Neural progenitor cell (in vitro differentiated cells): ENCODE measurements at regions not wholly inside any gene's neighbourhood (a gene's known extent, or its start where the extent isn't known, plus 50 kb on each side); places are given as distances from the start of the nearest gene placed in this dataset.

Source experiments
- DNase-seq: peaks from one replicate; pipeline ENCODE4 v3.0.0-alpha.2; 2016; ENCODE audit warnings: low spot score
- H2AFZ ChIP-seq: fragments of 200-600 bp; sonication (generic); replicated peaks from 2 replicates; pipeline ENCODE4 v1.6.1; 2016; ENCODE audit warnings: antibody characterized with exemption
- H3F3A ChIP-seq: fragments of 200-600 bp; sonication (generic); 2 replicates; pipeline ENCODE4 v1.6.1; 2016; ENCODE audit warnings: antibody characterized with exemption, low read depth
- H3K27ac ChIP-seq: fragments of 200-600 bp; sonication (generic); 2 replicates; pipeline ENCODE4 v1.5.1; 2016; ENCODE audit warnings: mild to moderate bottlenecking
- H3K27me3 ChIP-seq: fragments of 200-600 bp; sonication (generic); 2 replicates; pipeline ENCODE4 v1.6.1; 2016; ENCODE audit warnings: mild to moderate bottlenecking, moderate library complexity
- H3K36me3 ChIP-seq: fragments of 200-600 bp; sonication (generic); 2 replicates; pipeline ENCODE4 v1.5.1; 2016
- H3K4me1 ChIP-seq: fragments of 200-600 bp; sonication (generic); 2 replicates; pipeline ENCODE4 v1.6.1; 2016; ENCODE audit warnings: mixed run types
- H3K4me2 ChIP-seq: fragments of 200-600 bp; sonication (generic); 2 replicates; pipeline ENCODE4 v1.6.1; 2016
- H3K4me3 ChIP-seq: fragments of 200-600 bp; sonication (generic); 2 replicates; pipeline ENCODE4 v1.5.1; 2016
- H3K79me2 ChIP-seq: fragments of 200-600 bp; sonication (generic); 2 replicates; pipeline ENCODE4 v1.6.1; 2016; ENCODE audit warnings: low read depth
- H3K9ac ChIP-seq: fragments of 200-600 bp; sonication (generic); 2 replicates; pipeline ENCODE4 v1.6.1; 2016
- H3K9me3 ChIP-seq: fragments of 200-600 bp; sonication (generic); 2 replicates; pipeline ENCODE4 v1.5.1; 2016; ENCODE audit warnings: low read depth
- H4K20me1 ChIP-seq: fragments of 200-600 bp; sonication (generic); 2 replicates; pipeline ENCODE4 v1.6.1; 2016; ENCODE audit warnings: low read depth
- H3K27ac Mint-ChIP-seq: 3 replicates; pipeline ENCODE4 v1.8.0; 2021; ENCODE audit warnings: mixed read lengths
- H3K27me3 Mint-ChIP-seq: 2 replicates; pipeline ENCODE4 v1.8.0; 2022; ENCODE audit warnings: low read depth, mild to moderate bottlenecking, inconsistent platforms, moderate library complexity, mixed read lengths; ENCODE audit not compliant: insufficient read depth
- H3K36me3 Mint-ChIP-seq: 3 replicates; pipeline ENCODE4 v1.8.0; 2021; ENCODE audit warnings: mixed read lengths
- H3K4me1 Mint-ChIP-seq: 3 replicates; pipeline ENCODE4 v1.8.0; 2021; ENCODE audit warnings: mixed read lengths
- H3K4me3 Mint-ChIP-seq: 3 replicates; pipeline ENCODE4 v1.8.0; 2021; ENCODE audit warnings: mild to moderate bottlenecking, moderate library complexity, mixed read lengths
- H3K9me3 Mint-ChIP-seq: 3 replicates; pipeline ENCODE4 v1.8.0; 2020; ENCODE audit warnings: mixed read lengths
- EZH2 ChIP-seq: fragments of 200-600 bp; sonication (generic); IDR thresholded peaks from 2 replicates; pipeline ENCODE4 v1.6.1; 2017; ENCODE audit warnings: antibody characterized with exemption, mild to moderate bottlenecking, moderate library complexity
- EZH2phosphoT487 ChIP-seq: fragments of 200-600 bp; sonication (generic); IDR thresholded peaks from 2 replicates; pipeline ENCODE4 v1.6.1; 2017; ENCODE audit warnings: antibody characterized with exemption
- TF ChIP-seq, protein P1 (sequence below): fragments of 200-600 bp; sonication (generic); IDR thresholded peaks from 2 replicates; pipeline ENCODE4 v1.5.1; 2017; ENCODE audit warnings: antibody characterized with exemption, mild to moderate bottlenecking

DNA sequence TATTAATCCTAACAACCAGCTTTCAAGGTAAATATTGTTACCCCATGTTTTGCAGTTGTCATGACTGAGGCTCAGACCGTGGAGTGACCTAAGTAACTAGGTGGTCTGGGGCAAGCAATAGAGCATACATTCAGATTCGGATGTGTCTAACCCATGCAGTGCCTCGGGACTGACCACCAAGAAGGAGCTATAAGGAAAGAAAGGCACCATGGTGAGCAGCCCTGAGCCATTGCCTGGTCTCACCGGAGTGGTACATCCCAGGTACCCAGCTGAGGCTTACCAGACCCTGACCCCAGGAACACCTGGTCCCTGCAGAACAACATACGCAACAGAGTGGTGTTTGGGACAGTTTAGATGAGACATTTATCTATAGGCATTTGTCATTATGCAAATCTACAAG lies 175.5 kb upstream of the ZMIZ1 start:
- Histone ChIP-seq H4K20me1 (no peaks in the 10 kb centered on the region), H3K4me3 (no peak overlapping the region), H3F3A (no peaks in the 10 kb centered on the region), H3K27me3 (no peaks in the 10 kb centered on the region), H2AFZ (no peak overlapping the region), H3K4me2 (no peak overlapping the region), H3K9ac (no peak overlapping the region), H3K36me3 (no peaks in the 10 kb centered on the region), H3K4me1 (peaks cover 19% of the 10 kb centered on the region), H3K9me3 (no peaks in the 10 kb centered on the region), H3K27ac (no peak overlapping the region), H3K79me2 (no peaks in the 10 kb centered on the region)
- no peak for DNase-seq
- peaks cover 17% of the 10 kb centered on the region for H3K27me3 Mint-ChIP-seq
- TF ChIP-seq, protein P1, sequence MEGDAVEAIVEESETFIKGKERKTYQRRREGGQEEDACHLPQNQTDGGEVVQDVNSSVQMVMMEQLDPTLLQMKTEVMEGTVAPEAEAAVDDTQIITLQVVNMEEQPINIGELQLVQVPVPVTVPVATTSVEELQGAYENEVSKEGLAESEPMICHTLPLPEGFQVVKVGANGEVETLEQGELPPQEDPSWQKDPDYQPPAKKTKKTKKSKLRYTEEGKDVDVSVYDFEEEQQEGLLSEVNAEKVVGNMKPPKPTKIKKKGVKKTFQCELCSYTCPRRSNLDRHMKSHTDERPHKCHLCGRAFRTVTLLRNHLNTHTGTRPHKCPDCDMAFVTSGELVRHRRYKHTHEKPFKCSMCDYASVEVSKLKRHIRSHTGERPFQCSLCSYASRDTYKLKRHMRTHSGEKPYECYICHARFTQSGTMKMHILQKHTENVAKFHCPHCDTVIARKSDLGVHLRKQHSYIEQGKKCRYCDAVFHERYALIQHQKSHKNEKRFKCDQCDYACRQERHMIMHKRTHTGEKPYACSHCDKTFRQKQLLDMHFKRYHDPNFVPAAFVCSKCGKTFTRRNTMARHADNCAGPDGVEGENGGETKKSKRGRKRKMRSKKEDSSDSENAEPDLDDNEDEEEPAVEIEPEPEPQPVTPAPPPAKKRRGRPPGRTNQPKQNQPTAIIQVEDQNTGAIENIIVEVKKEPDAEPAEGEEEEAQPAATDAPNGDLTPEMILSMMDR = no peak
- TF ChIP-seq EZH2 (no peak), EZH2phosphoT487 (no peak)
- no peak overlapping the region for H3K4me3 Mint-ChIP-seq
- H3K4me1 Mint-ChIP-seq = peaks cover 27% of the 10 kb centered on the region
- no peaks in the 10 kb centered on the region for H3K36me3 Mint-ChIP-seq
- no peaks in the 10 kb centered on the region for H3K9me3 Mint-ChIP-seq
- H3K27ac Mint-ChIP-seq = no peak overlapping the region

DNA sequence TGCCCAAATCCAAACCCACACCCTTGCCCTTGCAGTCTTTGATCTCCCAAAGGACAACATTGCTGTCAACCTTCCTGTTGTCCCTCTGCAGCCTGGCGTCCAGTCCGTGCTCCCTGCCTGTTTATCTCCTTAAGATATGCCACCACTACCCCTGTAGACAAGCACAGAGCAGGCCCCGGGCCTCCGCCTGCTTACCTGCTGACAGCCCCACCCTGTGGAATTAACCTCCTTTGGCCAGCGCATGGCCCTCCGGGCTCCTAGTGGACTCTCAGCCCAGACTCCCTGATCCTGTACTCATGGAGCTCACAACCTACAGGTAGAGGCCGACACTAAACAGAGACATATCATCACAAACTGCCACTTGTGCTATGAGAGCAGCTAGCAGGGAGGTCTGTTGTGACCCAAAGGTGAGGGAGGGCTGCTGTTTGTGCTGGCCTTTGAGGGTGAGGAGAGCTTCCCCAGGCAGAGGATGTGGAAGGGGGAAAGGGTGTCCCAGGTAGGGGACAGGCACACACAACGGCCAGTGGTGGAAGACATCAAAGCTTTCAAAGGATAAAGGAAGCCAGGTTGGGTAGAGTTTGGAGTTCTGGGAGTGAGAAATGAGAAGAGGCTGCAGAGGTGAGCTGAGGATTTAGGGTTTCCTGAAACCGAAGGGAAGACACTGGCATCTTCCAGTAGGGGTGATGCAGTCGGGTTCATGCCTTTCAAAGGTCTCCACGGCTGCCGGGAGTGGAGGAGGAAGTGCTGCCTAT lies 174.5 kb upstream of the ZMIZ1 start:
- H3K79me2 ChIP-seq = no peaks in the 10 kb centered on the region
- H3K27me3 ChIP-seq = no peaks in the 10 kb centered on the region
- H3K36me3 Mint-ChIP-seq = no peaks in the 10 kb centered on the region
- no peak overlapping the region for H3K4me3 ChIP-seq
- H3K9ac ChIP-seq = no peak overlapping the region
- no peaks in the 10 kb centered on the region for H3K9me3 Mint-ChIP-seq
- TF ChIP-seq, protein P1 = no peak
- peaks cover 19% of the 10 kb centered on the region for H3K4me1 ChIP-seq
- peak overlapping the region; percentile 61 for H3K27ac Mint-ChIP-seq
- H2AFZ ChIP-seq = no peak overlapping the region
- H3F3A ChIP-seq = no peaks in the 10 kb centered on the region
- H3K4me1 Mint-ChIP-seq = peaks cover 27% of the 10 kb centered on the region
- no peak for DNase-seq
- peaks cover 19% of the 10 kb centered on the region for H3K27me3 Mint-ChIP-seq
- no peaks in the 10 kb centered on the region for H4K20me1 ChIP-seq
- no peak overlapping the region for H3K27ac ChIP-seq
- no peaks in the 10 kb centered on the region for H3K36me3 ChIP-seq
- no peaks in the 10 kb centered on the region for H3K9me3 ChIP-seq
- no peak overlapping the region for H3K4me3 Mint-ChIP-seq
- H3K4me2 ChIP-seq = no peak overlapping the region

DNA sequence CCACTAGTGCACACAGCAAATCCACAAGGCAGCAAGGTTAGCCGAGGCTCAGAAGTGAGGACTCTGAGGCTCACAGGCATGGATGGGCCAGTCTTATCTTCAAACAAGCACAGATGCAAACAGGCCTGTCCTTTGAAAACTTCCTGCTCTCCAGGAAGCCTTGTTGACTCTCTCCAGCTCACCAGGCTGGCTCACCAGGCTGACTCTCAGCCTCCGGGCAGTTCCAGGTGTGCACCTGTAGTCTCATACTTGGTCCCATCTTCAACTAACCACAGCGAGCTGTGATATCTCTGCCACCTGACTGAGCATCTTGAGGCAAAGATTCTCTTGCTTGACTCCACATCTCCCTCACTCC lies 173.9 kb upstream of the ZMIZ1 start:
- H3K9me3 Mint-ChIP-seq = no peaks in the 10 kb centered on the region
- Histone ChIP-seq H3K79me2 (no peaks in the 10 kb centered on the region), H2AFZ (no peak overlapping the region), H3K27ac (no peak overlapping the region), H3F3A (no peaks in the 10 kb centered on the region), H3K4me3 (no peak overlapping the region), H3K36me3 (no peaks in the 10 kb centered on the region), H4K20me1 (no peaks in the 10 kb centered on the region), H3K27me3 (no peaks in the 10 kb centered on the region), H3K9me3 (no peaks in the 10 kb centered on the region), H3K4me1 (peaks cover 19% of the 10 kb centered on the region), H3K4me2 (no peak overlapping the region), H3K9ac (no peak overlapping the region)
- no peak for DNase-seq
- H3K4me1 Mint-ChIP-seq = peaks cover 31% of the 10 kb centered on the region
- TF ChIP-seq, protein P1 = no peak
- TF ChIP-seq EZH2 (no peak), EZH2phosphoT487 (no peak)
- no peak overlapping the region for H3K27ac Mint-ChIP-seq
- H3K36me3 Mint-ChIP-seq = no peaks in the 10 kb centered on the region
- H3K4me3 Mint-ChIP-seq = no peak overlapping the region
- H3K27me3 Mint-ChIP-seq = peaks cover 19% of the 10 kb centered on the region
